Thyroid gland (tissue), 4 donors: ENCODE measurements at regions not wholly inside any gene's neighbourhood (a gene's known extent, or its start where the extent isn't known, plus 50 kb on each side); places are given as distances from the start of the nearest gene placed in this dataset.
"Not testable (repeated sequence)": the region's sequence is repeated elsewhere in the genome, so short reads cannot be mapped to it uniquely, and the experiment has no call there.

Experiments used
- DNase-seq, 2 donors: peaks; one replicate each; pipeline ENCODE4 v3.0.0-alpha.2; 2019
- H3K27ac ChIP-seq, 3 donors: fragments of 200-600 bp; sonication (generic); 1 replicate in 2 of 3; 2 replicates in 1 of 3; pipeline ENCODE4 v1.5.1; 2016 to 2019; ENCODE audit warnings: mild to moderate bottlenecking in 1 of 3, moderate library complexity in 1 of 3
- H3K27me3 ChIP-seq: fragments of 200-600 bp; sonication (generic); one replicate; pipeline ENCODE4 v1.5.1; 2019
- H3K36me3 ChIP-seq, 2 donors: fragments of 200-600 bp; sonication (generic); one replicate each; pipeline ENCODE4 v1.5.1; 2016 to 2019
- H3K4me1 ChIP-seq, 2 donors: fragments of 200-600 bp; sonication (generic); one replicate each; pipeline ENCODE4 v1.5.1; 2017 to 2019
- H3K4me3 ChIP-seq, 3 donors: fragments of 200-600 bp; sonication (generic); replicated peaks in 1 of 3; 1 replicate in 2 of 3; 2 replicates in 1 of 3; pipeline ENCODE4 v1.5.1; 2016; ENCODE audit warnings: mild to moderate bottlenecking in 1 of 3
- H3K9me3 ChIP-seq: fragments of 200-600 bp; sonication (generic); one replicate; pipeline ENCODE4 v1.5.1; 2017
- POLR2A ChIP-seq, 2 donors: fragments of 450-650 bp; IDR thresholded peaks; one replicate each; pipeline ENCODE4 v1.6.1; 2017; ENCODE audit warnings: antibody characterized with exemption in 2 of 2, mild to moderate bottlenecking in 2 of 2, moderate library complexity in 1 of 2
- WGBS, 2 donors: methylation state at CpG; one replicate each; pipeline ENCODE4 v1.1.5; 2017; 5-methylcytosine and 5-hydroxymethylcytosine counted together
- intact Hi-C: fragments of 100-400 bp; cut with DNase I; formaldehyde crosslinking; loops from one replicate; pipeline ENCODE4 v1.15.1; 2023
- TF ChIP-seq, protein P1 (sequence below), 6 experiments: fragments of 200-600 bp in 3 of 6; fragments of 450-650 bp in 3 of 6; sonication (generic) in 3 of 6; IDR thresholded peaks; one replicate each; pipeline ENCODE4 v1.5.1; 2016 to 2019; ENCODE audit warnings: antibody characterized with exemption in 6 of 6, mild to moderate bottlenecking in 2 of 6, inconsistent platforms in 1 of 6, moderate library complexity in 1 of 6

DNA sequence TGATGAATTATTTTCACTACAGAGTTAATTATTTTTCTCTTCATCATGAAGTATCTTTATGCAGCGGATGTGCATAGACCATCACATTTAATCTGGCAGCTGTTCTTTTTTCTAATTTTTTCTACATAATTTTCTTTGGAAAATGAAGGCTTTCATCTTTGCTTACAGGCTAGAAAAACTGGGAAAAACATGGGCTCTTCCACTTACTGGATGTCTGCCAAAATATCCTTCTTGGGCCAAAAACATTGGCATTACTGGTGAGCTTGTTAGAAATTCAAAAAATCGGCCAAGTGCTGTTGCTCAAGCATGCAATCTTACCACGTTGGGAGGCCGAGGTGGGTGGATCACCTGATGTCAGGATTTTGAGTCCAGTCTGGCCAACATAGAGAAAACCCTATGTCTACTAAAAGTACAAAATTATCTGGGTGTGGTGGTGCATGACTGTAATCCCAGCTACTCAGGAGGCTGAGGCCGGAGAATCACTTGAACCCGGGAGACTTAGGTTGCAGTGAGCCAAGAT, 176.8 kb downstream of the ZNF737 start:
- Histone ChIP-seq H3K27ac (no peak overlapping the region), H3K36me3 (no peaks in the 10 kb centered on the region), H3K27me3 (no peaks in the 10 kb centered on the region), H3K4me1 (peaks cover 0 to 5% of the 10 kb centered on the region in 2 donors), H3K9me3 (no peaks in the 10 kb centered on the region), H3K4me3 (no peak overlapping the region)
- 32 to 48% methylated on average over 6 of the region's 6 CpGs for WGBS, 2 donors
- intact Hi-C loops: no loop called here
- DNase-seq: peak; percentile 65 to 69
- TF ChIP-seq, protein P1, sequence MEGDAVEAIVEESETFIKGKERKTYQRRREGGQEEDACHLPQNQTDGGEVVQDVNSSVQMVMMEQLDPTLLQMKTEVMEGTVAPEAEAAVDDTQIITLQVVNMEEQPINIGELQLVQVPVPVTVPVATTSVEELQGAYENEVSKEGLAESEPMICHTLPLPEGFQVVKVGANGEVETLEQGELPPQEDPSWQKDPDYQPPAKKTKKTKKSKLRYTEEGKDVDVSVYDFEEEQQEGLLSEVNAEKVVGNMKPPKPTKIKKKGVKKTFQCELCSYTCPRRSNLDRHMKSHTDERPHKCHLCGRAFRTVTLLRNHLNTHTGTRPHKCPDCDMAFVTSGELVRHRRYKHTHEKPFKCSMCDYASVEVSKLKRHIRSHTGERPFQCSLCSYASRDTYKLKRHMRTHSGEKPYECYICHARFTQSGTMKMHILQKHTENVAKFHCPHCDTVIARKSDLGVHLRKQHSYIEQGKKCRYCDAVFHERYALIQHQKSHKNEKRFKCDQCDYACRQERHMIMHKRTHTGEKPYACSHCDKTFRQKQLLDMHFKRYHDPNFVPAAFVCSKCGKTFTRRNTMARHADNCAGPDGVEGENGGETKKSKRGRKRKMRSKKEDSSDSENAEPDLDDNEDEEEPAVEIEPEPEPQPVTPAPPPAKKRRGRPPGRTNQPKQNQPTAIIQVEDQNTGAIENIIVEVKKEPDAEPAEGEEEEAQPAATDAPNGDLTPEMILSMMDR (IDR thresholded peaks at IDR 0.05): no peak
- TF ChIP-seq POLR2A (IDR thresholded peaks at IDR 0.05): no peak

DNA sequence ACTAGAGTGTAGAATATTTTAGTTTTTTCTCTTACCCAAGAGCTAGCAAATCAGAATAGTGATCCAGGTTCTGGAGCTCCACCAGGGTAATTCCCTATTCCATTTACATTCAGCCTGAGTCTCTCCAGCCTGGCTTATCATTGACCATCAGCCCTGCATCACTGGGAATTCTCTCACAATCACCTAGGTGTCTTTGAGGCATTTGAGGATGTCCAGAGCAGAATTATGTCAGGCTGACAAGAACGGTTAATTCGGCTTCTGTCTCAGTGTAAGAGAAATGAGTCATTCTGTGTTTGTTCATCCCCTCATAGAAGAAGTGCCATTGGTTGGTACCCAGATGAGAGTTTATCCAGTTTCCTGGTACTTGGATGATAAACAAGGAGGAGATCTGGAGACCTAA, 180.5 kb downstream of the ZNF737 start:
- Histone ChIP-seq H3K4me3 (no peak overlapping the region), H3K9me3 (no peaks in the 10 kb centered on the region), H3K4me1 (peaks cover 0 to 5% of the 10 kb centered on the region in 2 donors), H3K27ac (no peak overlapping the region), H3K27me3 (no peaks in the 10 kb centered on the region), H3K36me3 (no peaks in the 10 kb centered on the region)
- whole genome bisulfite sequencing, 2 donors: 83 to 87% methylated on average over 2 of the region's 2 CpGs
- TF ChIP-seq, protein P1 (IDR thresholded peaks at IDR 0.05): no peak
- TF ChIP-seq POLR2A (IDR thresholded peaks at IDR 0.05): no peak
- DNase-seq: no peak
- intact Hi-C loops: no loop called here

DNA sequence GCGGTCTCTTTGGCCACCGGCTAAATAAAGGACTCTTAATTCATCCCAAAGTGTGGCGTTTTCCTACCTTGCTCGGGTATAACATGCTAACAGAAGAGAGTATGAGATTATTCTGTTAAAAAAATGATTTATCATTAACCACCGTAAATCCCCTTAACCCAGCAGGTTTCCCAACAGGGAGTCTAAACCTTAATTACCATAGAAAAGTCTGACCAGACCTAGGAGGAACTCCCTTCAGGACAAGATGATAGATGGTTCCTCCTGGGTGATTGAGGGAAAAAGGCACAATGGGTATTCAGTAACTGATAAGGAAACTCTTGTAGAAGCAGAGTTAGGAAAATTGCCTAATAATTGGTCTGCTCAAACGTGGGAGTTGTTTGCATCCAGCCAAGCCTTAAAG, 193.7 kb downstream of the ZNF737 start:
- intact Hi-C loops: loop anchor here (10.0 kb wide), 1 partner anchor 143 kb away; no protein-coding TSS in a partner anchor
- H3K4me3 ChIP-seq: no peak overlapping the region
- H3K27me3 ChIP-seq: no peaks in the 10 kb centered on the region
- no peaks in the 10 kb centered on the region for H3K36me3 ChIP-seq
- H3K9me3 ChIP-seq: no peaks in the 10 kb centered on the region
- H3K27ac ChIP-seq: no peak overlapping the region
- DNase-seq: no peak
- TF ChIP-seq POLR2A (IDR thresholded peaks at IDR 0.05): no peak
- TF ChIP-seq, protein P1 (IDR thresholded peaks at IDR 0.05): no peak
- peaks cover 4 to 12% of the 10 kb centered on the region in 2 donors for H3K4me1 ChIP-seq
- 57 to 67% methylated on average over 6 of the region's 6 CpGs for WGBS, 2 donors

DNA sequence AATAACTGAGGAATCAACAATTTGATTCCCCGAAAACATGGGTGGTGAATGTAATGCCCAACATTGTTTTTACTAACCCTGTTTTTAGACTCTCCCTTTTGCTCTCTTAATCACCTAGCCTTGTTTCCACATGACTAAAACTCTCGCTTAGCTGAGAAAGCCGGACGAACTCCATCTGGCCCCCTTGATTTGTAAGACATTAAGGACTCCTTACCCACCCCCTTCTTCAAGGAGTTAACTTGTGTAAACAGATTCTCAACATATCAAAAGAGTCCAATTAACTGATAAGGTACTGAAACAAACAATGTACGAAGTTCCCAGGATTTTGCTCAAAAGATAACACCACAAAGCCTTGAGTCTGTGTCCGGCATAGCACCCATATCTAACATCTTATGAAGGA, 194.3 kb downstream of the ZNF737 start:
- not testable (repeated sequence) for DNase-seq, H3K27ac ChIP-seq, H3K4me3 ChIP-seq, H3K27me3 ChIP-seq, H3K9me3 ChIP-seq, H3K36me3 ChIP-seq
- WGBS, 2 donors: 66% methylated on average over 5 to 6 of the region's 6 CpGs
- intact Hi-C loops: loop anchor here (10.0 kb wide), 1 partner anchor 143 kb away; no protein-coding TSS in a partner anchor
- H3K4me1 ChIP-seq: peaks cover 4 to 13% of the 10 kb centered on the region in 2 donors

DNA sequence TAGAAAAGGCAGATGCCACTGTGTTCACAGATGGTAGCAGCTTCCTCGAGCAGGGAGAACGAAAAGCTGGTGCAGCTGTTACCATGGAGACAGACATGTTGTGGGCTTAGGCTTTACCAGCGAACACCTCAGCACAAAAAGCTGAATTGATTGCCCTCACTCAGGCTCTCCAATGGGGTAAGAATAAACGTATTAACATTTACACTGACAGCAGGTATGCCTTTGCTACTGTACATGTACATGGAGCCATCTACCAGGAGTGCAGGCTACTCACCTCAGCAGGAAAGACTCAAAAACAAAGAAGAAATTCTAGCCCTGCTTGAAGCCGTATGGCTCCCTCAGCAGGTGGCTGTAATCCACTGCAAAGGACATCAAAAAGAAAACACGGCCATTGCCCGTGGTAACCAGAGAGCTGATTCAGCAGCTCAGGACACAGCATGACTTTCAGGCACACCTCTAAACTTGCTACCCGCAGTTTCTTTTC, 197.7 kb downstream of the ZNF737 start:
- H3K36me3 ChIP-seq: no peaks in the 10 kb centered on the region
- no peak overlapping the region for H3K4me3 ChIP-seq
- peak; percentile 78 to 86 for DNase-seq
- WGBS, 2 donors: 12 to 13% methylated on average over 7 to 8 of the region's 8 CpGs
- TF ChIP-seq POLR2A (IDR thresholded peaks at IDR 0.05): no peak
- TF ChIP-seq, protein P1 (IDR thresholded peaks at IDR 0.05): peak in 5 of 6 experiments; percentile 9 to 74 (median 68)
- no peaks in the 10 kb centered on the region for H3K27me3 ChIP-seq
- H3K4me1 ChIP-seq: peaks cover 33 to 40% of the 10 kb centered on the region in 2 donors
- no peaks in the 10 kb centered on the region for H3K9me3 ChIP-seq
- intact Hi-C loops: no loop called here
- H3K27ac ChIP-seq: peak overlapping the region; percentile 56 to 76 (median 75)
